Endothelial cell of umbilical vein (primary cell): ENCODE measurements at regions not wholly inside any gene's neighbourhood (a gene's known extent, or its start where the extent isn't known, plus 50 kb on each side); places are given as distances from the start of the nearest gene placed in this dataset.

Experiments
- CTCF ChIP-seq, 2 donors: IDR thresholded peaks; 1 replicate in 1 of 2; 2 replicates in 1 of 2; pipeline ENCODE4 v1.5.1; 2011; ENCODE audit warnings: low read length in 2 of 2, mild to moderate bottlenecking in 2 of 2, moderate library complexity in 2 of 2, control low read depth in 1 of 2, inconsistent platforms in 1 of 2, low read depth in 1 of 2; ENCODE audit not compliant: insufficient read depth in 1 of 2; ENCODE audit errors: extremely low read depth in 1 of 2
- EZH2 ChIP-seq: IDR thresholded peaks from 2 replicates; pipeline ENCODE4 v1.6.1; 2012; ENCODE audit warnings: borderline replicate concordance, low read depth, mild to moderate bottlenecking, moderate library complexity, low read length, inconsistent platforms; ENCODE audit not compliant: severe bottlenecking
- GATA2 ChIP-seq: IDR thresholded peaks from 2 replicates; pipeline ENCODE4 v1.7.0; 2011; ENCODE audit warnings: low read depth, mild to moderate bottlenecking, moderate library complexity, mixed read lengths, low read length; ENCODE audit not compliant: insufficient read length, insufficient read depth
- JUN ChIP-seq: IDR thresholded peaks from 2 replicates; pipeline ENCODE4 v1.6.1; 2011; ENCODE audit warnings: borderline replicate concordance, low read depth; ENCODE audit not compliant: insufficient read length, insufficient read depth
- MAX ChIP-seq: IDR thresholded peaks from 2 replicates; pipeline ENCODE4 v1.6.1; 2011; ENCODE audit not compliant: insufficient read depth, insufficient read length
- MYC ChIP-seq: IDR thresholded peaks from one replicate; pipeline ENCODE4 v1.6.1; 2011; ENCODE audit warnings: mild to moderate bottlenecking, low read depth, low read length
- POLR2A ChIP-seq: IDR thresholded peaks from 2 replicates; pipeline ENCODE4 v1.6.1; 2012; ENCODE audit warnings: low read depth, mild to moderate bottlenecking, control low read depth, low read length
- POLR2AphosphoS5 ChIP-seq: IDR thresholded peaks from 2 replicates; pipeline ENCODE4 v1.6.1; 2012; ENCODE audit warnings: low read depth, mild to moderate bottlenecking, control low read depth, low read length, moderate library complexity; ENCODE audit not compliant: insufficient read depth

DNA sequence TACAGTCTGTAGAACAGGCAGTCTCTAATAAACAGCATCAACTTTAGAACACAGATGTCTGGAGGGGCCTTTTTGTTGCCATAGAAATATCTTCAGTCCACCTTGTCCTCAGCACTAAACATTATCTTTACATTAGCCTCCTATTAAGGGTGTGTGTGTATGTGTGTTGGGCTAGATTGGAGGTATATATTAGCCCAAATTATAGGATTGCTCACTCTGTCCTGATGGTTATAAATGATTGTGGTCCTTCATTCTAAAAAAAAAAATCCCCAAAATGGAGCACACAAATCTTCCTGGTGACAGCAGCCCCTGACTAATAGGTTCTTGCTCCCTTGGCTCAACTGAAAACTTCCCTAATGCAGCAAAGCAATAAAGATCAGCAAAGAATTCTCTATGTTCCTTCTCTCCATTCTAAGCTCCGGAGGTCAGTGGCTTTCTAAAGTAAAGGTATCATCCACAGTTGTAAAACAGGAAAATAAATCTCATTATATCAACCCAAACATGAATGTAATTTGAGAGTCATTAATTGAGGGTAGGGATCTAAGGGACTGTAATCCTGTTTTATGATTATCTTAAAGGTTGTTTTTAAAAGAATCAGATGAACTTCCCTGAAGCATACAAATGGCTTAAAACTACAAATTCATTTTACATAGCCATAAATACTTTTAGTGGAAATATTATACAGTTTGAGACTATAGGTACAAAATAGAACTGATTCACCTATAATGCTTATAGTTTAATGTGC, 232.7 kb downstream of the KLF12 start:
- TF ChIP-seq GATA2 = no peak
- TF ChIP-seq CTCF (IDR thresholded peaks at IDR 0.05; ENCODE audit: extremely low read depth in 1 of 2, insufficient read depth in 1 of 2, low read depth in 1 of 2, low read length in 2 of 2) = no peak
- TF ChIP-seq POLR2AphosphoS5 = no peak
- TF ChIP-seq MAX = no peak
- TF ChIP-seq EZH2 = no peak
- no peak for TF ChIP-seq POLR2A
- no peak for TF ChIP-seq MYC
- no peak for TF ChIP-seq JUN
